Kasumi-1 (cell line): ENCODE measurements at regions not wholly inside any gene's neighbourhood (a gene's known extent, or its start where the extent isn't known, plus 50 kb on each side); places are given as distances from the start of the nearest gene placed in this dataset.

ENCODE experiments used
- DNase-seq, 2 experiments: peaks; one replicate each; lab custom pipeline; 2025; lab: John Stamatoyannopoulos, UW

DNA sequence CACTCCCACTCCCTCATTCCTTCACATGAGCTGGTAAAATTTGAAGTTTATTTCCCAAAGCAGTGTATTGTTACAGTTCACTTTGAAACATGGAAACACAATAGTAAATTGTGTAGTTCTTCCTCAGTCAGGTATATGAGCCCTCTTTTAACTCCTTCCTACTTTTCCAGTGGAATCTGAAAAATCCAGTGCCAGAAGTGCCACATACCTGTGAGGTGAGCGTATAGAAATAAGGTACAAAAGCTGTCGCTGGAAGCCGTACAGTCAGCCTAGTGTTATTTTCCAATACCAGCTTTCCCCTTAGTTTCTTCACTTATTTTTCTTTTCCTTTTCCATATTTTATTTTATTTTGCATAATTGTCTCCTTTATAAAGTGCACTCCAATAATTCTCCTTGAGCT is 81.7 kb upstream of the CADM2 start:
- no peak for DNase-seq

DNA sequence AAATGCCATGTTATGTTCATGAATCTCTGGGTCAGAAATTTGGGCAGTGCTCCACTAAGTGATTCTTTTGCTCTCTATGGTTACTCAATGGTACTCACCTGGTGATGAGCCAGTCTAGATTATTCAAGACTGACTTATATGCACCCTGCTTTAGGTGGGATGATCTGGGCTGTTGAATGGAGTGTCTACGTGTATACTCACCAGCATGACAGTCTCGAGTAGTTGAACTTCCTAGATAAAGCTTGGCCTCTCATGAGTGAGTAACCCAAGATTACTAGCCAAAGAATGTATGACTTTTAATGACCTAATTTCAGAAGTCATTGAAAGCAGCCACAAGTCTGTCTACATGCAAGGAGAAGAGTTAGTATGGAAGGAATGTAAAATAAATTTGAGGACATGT is 77.5 kb upstream of the CADM2 start:
- no peak for DNase-seq

DNA sequence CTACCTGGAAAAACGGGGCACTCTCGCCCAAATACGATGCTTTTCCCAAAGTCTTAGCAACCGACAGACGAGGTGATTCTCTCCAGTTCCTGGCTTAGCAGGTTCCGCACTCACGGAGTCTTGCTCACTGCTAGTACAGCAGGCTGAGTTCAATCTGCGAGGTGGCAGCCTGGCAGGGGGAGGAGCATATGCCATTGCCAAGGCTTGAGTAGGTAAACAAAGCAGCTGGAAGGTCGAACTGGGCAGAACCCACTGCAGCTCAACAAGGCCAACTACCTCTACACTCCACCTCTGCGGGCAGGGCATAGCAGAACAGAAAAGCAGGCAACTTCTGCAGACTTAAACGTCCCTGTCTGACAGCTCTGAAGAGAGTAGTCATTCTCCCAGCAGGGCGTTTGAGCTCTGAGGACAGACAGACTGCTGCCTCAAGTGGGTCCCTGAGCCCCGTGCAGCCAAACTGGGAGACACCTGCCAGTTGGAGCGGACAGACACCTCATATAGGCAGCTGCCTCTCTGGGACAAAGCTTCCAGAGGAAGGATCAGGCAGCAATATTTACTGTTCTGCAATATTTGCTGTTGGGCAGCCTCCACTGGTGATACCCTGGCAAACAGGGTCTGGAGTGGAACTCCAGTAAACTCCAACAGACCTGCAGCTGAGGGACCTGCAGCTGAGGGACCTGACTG is 73.4 kb upstream of the CADM2 start:
- DNase-seq = no peak

DNA sequence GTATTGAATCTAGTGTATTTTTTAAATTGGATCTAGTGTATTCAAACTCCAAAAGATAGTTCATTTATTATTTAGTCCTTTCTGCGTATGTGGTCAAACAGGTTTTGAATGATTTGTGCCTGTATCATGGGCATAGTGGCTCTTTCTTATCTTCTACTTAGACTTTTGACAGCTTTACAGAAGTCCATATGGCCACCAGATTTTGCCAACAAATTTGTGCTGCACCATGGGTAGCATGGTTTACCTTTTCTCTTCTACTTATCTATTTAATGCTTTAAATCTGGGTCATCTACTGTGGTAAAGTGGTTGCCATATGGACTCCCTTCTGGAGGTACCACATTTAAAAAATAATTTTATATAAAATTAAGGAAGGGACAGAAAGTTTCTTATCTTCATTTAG is 66.9 kb upstream of the CADM2 start:
- no peak for DNase-seq

DNA sequence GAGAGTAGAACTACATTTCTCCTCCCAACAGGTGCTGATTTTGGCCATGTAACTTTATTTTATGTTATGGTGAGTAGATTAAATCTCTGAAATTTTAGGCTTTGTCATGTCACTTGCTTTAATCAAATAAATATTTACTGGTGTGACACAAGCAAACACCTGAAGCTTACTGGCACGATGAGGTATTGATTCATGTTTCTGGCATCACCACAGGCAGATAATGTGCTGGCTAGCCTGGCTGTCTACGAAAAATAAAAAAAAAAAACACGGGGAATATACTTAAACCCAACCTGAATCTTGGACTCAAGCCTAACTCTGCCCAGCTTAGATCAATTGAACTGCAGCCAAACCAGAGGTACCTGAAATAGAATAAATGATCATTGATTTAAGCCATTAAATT is 65.6 kb upstream of the CADM2 start:
- DNase-seq = no peak

DNA sequence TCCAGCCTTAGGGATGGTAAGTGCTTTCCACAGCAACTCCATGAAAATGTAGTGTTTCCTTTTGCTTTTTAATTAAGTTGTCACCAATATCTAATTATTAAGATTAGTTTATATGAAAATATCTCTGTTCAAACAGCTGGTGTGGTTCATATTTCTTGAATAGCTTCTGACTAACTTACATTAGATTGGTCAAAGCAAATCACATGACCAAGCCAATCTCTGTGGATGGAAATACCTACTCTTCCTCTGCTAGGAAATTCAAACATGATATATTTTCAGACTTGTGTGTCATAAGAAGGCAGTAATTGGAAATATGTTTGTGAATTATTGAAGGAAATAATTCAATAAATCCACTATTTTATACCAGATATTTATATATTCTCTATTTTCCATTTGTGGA is 54.6 kb upstream of the CADM2 start:
- DNase-seq = no peak

DNA sequence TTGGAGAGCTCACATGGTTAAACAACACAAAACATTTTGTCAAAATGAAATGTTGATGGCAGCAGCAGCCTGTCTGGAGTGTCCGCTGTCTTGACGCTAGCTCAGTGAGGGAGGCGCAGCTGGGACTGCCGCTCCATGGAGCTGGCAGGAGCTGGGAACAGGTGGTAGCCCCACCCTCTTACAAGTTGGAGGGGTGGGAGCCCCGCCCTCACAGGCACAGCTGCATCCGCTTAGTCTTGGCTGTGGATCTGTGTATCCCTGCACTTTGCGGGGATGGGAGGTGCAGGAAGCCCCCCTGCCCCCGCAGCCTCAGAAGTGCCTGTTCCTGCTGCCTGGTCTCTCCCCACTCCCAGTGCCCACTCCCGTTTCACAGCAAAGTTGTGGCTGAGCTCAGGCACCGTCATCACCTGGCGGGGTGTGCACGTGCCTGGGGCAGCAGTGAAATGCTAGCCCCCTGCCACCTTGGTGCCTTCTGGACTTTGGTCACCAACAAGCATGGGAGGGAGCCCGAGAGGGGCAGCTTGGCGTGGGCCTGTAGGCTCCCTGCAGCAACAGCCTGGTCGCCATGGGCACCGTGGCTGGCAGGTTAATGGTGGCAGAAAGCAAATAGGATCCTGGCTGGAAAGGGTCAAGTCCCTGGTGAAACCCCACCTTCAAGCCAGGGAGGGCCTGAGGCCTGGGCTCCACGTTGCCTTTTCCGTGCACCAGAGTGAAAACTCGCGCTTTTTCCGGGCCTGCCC is 53.8 kb upstream of the CADM2 start:
- no peak for DNase-seq

DNA sequence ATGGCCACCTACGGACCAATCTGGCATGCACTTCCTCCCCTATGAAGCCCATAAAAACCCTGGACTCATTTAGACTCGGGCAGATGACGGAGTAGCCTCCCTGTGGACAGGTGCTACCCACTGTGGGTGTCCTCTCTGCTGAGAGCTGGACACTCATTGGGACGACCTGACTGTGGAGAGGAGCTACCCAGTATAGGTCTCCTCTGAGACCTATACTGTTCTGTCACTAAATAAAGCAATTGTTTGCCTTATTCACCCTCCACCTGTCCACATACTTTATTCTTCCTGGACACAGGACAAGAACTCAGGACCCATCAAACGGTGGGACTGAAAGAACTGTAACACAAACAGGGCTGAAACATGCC is 53.3 kb upstream of the CADM2 start:
- DNase-seq = no peak

DNA sequence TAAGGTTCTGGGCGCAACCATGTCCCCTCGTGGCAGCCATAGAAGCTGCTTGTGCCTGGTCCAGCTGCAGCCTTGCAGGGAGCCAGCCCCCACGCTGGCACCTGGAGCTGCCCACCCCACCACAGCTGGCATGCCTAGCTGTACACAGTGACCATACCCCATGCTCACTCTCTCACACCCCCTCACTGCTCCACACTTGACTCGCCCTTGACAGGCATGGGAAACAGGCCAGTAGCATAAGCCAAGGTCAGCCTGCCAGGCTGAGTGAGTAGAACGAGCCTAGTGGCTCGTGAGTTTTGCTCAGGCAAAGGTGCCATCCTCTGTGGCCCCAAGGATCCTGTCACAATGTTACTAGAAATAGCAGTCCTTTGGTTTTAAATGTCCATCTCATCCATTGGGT is 52.7 kb upstream of the CADM2 start:
- no peak for DNase-seq
